Choroid plexus epithelial cell (primary cell): ENCODE measurements at regions not wholly inside any gene's neighbourhood (a gene's known extent, or its start where the extent isn't known, plus 50 kb on each side); places are given as distances from the start of the nearest gene placed in this dataset.
A peak's percentile ranks its signal among the peaks of the same experiment; 100 is the strongest.

Experiments used
- DNase-seq: peaks from one replicate; pipeline ENCODE4 v3.0.0-alpha.2; 2010; ENCODE audit warnings: low read depth
- H3K4me3 ChIP-seq: 2 replicates; pipeline ENCODE4 v1.5.1; 2011; ENCODE audit warnings: low read depth, mild to moderate bottlenecking, control low read depth, low read length, moderate library complexity
- CTCF ChIP-seq: conservative IDR thresholded peaks from 2 replicates; pipeline ENCODE4 v1.5.1; 2011; ENCODE audit warnings: low read depth, mild to moderate bottlenecking, control low read depth, inconsistent platforms, low read length, moderate library complexity

- no peak for TF ChIP-seq CTCF
- no peak for DNase-seq
- H3K4me3 ChIP-seq, result no peak overlapping the region
These were observed 112.7 kb upstream of the FST start for GRCh38 chr5:53367727-53368126.

- DNase-seq, result peak; percentile 51
- H3K4me3 ChIP-seq, result no peak overlapping the region
- TF ChIP-seq CTCF, result no peak
These were observed 111.9 kb upstream of the FST start for GRCh38 chr5:53368516-53368915.

- no peak for TF ChIP-seq CTCF
- no peak overlapping the region for H3K4me3 ChIP-seq
- no peak for DNase-seq
These were observed 111.3 kb upstream of the FST start for GRCh38 chr5:53368966-53369605.

GRCh38 chr5:53369681-53370080 lies 110.7 kb upstream of the FST start:
- no peak overlapping the region for H3K4me3 ChIP-seq
- TF ChIP-seq CTCF, result no peak
- DNase-seq, result no peak

DNA sequence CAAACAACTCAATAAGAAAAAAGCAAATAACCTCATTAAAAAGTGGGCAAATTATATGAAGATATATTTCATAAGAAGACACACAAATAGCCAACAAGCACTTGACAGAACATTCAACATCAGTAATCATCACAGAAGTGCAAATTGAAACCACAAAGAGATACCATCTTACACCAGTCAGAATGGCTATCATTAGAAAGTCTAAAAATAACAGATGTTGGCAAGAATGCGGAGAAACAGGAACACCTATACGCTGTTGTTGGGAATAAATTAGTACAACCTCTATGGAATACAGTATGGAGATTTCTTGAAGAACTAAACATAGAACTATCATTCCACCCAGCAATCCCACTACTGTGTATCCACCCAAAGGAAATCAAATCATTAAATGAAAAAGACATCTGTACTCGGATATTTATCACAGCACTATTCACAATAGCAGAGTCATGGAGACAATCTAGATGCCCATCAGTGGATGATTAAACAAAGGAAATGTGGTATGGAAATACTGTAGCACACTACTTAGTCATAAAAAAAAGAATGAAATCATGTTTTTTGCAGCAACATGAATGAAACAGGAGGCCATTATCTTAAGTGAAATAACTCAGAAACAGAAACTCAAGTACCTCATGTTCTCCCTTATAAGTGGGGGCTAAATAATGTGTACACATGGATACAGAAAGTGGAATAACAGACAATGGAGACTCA lies 106.8 kb upstream of the FST start:
- no peak for DNase-seq
- no peak for TF ChIP-seq CTCF
- no peak overlapping the region for H3K4me3 ChIP-seq

- TF ChIP-seq CTCF, result no peak
- no peak overlapping the region for H3K4me3 ChIP-seq
- no peak for DNase-seq
These were observed 103.6 kb upstream of the FST start for GRCh38 chr5:53376853-53377252.

GRCh38 chr5:53378190-53378589 lies 102.2 kb upstream of the FST start:
- TF ChIP-seq CTCF, result no peak
- H3K4me3 ChIP-seq, result no peak overlapping the region
- no peak for DNase-seq
